ENCODE measurements at regions not wholly inside any gene's neighbourhood (a gene's known extent, or its start where the extent isn't known, plus 50 kb on each side); places are given as distances from the start of the nearest gene placed in this dataset.
"Not testable (repeated sequence)": the region's sequence is repeated elsewhere in the genome, so short reads cannot be mapped to it uniquely, and the experiment has no call there.

DNA sequence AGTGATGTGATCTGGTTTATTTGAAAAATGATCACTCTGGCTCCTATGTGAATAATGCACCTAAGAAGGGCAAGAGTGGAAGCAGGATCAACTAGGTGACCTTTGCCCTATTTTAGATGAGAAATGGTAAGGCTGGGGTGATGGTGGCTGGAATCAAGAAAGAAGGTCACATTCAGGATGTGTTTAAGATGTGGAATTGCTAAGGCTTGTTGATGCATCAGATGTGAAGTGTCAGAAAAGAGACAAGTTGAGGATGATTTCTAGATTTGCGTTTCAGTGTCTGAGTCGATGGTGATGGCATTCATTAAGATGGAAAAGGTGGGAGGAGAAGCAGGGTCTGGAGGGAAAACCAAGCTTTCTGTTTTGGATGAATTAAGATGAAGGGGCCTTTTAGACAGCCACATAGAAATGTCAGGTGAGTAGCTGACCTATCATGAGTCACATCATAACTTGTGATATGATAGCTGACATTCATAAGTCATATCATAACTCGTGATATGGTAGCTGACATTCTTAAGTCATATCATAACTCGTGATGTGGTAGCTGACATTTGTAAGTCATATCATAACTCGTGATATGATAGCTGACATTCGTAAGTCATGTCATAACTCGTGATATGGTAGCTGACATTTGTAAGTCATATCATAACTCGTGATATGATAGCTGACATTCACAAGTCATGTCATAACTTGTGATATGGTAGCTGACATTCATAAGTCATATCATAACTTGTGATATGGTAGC lies 101.2 kb upstream of the SEC11C start:
- no peak overlapping the region for H3K4me3 ChIP-seq
- H3K36me3 ChIP-seq (replicated peaks): no peaks in the 10 kb centered on the region
- no peaks in the 10 kb centered on the region for H3K27me3 ChIP-seq (ENCODE audit: low read depth)
- no peaks in the 10 kb centered on the region for H3K9me3 ChIP-seq
- no peak for DNase-seq (ENCODE audit: low spot score in 2 of 2)
- in situ Hi-C loops (cut with MboI; ENCODE audit: low sequenced_read_pairs): no loop called here
- H3K4me1 ChIP-seq: peaks cover 9% of the 10 kb centered on the region; the same call in 1 of the 2 replicates

DNA sequence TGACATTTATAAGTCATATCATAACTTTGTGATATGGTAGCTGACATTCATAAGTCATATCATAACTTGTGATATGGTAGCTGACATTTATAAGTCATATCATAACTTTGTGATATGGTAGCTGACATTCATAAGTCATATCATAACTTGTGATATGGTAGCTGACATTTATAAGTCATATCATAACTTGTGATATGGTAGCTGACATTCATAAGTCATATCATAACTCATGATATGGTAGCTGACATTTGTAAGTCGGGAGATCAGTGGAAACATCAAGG lies 100.7 kb upstream of the SEC11C start:
- H3K9me3 ChIP-seq; H3K4me1 ChIP-seq; DNase-seq (ENCODE audit: low spot score in 2 of 2); H3K36me3 ChIP-seq (replicated peaks); H3K27me3 ChIP-seq (ENCODE audit: low read depth); H3K4me3 ChIP-seq; in situ Hi-C loops (cut with MboI; ENCODE audit: low sequenced_read_pairs): not testable (repeated sequence)

- in situ Hi-C loops (cut with MboI; ENCODE audit: low sequenced_read_pairs): no loop called here
- no peak for DNase-seq (ENCODE audit: low spot score in 2 of 2)
- no peaks in the 10 kb centered on the region for H3K36me3 ChIP-seq (replicated peaks)
- no peak overlapping the region for H3K4me3 ChIP-seq
- peaks cover 9% of the 10 kb centered on the region for H3K4me1 ChIP-seq
- no peaks in the 10 kb centered on the region for H3K9me3 ChIP-seq
- H3K27me3 ChIP-seq (ENCODE audit: low read depth): no peaks in the 10 kb centered on the region
Measured at GRCh38 chr18:59039449-59039848, 100.2 kb upstream of the SEC11C start.

DNA sequence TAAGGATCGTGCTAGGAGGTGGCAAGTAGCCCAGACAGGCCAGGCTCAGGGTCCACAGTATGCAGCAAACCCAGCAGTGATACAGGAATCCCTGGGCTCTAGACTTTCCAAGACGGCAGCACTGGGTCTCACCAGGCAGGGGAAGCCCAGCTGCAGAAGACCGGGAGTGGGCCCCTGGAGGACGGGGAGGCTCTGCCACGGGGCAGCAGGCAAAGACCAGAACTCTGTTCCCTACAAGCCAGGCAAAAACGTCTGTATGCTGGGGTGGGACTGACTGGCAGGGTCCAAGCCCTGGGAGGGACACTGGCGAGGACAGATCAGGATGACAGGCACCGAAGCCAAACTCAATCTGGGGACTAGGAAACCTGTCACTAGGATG lies 98.9 kb upstream of the SEC11C start:
- Histone ChIP-seq H3K36me3 (replicated peaks) (no peaks in the 10 kb centered on the region), H3K9me3 (no peaks in the 10 kb centered on the region), H3K4me1 (peaks cover 9% of the 10 kb centered on the region), H3K4me3 (no peak overlapping the region), H3K27me3 (ENCODE audit: low read depth) (no peaks in the 10 kb centered on the region)
- DNase-seq (ENCODE audit: low spot score in 2 of 2): no peak
- in situ Hi-C loops (cut with MboI; ENCODE audit: low sequenced_read_pairs): no loop called here

DNA sequence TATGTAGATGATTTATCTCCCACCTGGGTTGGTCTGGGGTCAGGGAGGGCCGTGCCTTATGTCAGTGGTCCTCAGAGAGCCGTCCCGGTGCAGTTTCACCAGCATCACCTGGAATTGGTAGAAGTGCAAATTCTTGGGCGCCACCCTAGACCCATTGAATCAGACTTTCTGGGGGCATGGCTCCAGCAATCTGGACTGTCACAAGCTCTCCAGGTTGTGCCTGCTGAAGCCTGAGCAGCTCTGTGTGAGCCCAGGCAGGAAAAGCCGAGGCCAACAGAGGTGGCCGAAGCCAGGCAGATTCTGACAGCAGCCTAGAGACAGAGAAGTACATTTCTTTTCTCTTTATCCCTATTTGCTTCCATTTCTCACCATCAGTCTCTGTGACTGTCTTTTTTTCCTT lies 98.4 kb upstream of the SEC11C start:
- DNase-seq (ENCODE audit: low spot score in 2 of 2): no peak
- Histone ChIP-seq H3K4me3 (no peak overlapping the region), H3K9me3 (no peaks in the 10 kb centered on the region), H3K27me3 (ENCODE audit: low read depth) (no peaks in the 10 kb centered on the region), H3K4me1 (peaks cover 9% of the 10 kb centered on the region), H3K36me3 (replicated peaks) (no peaks in the 10 kb centered on the region)
- in situ Hi-C loops (cut with MboI; ENCODE audit: low sequenced_read_pairs): no loop called here

DNA sequence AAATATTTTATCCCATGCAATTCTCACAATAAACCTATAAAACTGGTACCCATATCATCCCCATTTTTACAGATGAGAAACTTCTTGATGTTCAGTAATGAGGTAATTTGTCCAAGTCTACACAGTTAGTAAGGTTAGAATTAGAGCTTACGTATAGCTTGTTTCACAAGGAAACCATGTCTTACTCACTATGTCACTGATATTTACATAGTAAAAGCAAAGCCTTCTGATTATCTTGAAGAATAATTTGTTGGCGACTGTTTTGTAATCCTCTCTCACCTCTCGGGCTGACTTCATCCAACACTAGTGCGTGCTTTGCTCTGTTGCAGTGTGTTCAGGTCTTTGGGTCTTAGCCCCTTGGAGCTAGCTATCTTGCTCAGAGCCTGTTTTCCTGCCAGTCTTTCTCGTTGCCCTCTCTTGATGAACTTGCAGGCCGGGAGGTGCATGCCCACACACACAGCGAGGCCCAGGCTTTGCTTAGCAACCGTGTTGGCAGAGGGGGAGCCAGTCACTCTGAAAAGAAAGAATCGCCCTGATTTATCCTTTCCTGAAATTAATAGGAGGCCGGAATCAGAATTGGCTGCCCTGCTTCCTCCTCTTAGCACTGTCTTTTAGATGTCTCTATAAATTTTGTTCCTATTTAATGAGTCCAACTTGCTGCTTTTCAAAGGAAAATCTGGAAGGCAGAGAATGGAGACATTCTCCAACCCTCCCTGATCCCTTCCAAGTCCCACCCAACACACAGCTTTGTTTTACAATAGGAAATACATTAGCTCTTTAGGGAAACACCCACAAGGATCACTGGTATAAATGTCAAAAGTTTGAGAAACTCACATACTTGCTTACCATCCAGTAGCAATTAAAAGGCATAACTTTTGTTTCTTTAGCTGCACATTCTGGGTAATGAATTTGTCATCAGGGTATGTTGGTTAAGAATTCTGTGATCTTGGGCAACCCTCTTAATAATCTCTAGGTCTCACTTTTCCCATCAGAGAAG lies 97.6 kb upstream of the SEC11C start:
- peaks cover 9% of the 10 kb centered on the region for H3K4me1 ChIP-seq
- DNase-seq (ENCODE audit: low spot score in 2 of 2): no peak

DNA sequence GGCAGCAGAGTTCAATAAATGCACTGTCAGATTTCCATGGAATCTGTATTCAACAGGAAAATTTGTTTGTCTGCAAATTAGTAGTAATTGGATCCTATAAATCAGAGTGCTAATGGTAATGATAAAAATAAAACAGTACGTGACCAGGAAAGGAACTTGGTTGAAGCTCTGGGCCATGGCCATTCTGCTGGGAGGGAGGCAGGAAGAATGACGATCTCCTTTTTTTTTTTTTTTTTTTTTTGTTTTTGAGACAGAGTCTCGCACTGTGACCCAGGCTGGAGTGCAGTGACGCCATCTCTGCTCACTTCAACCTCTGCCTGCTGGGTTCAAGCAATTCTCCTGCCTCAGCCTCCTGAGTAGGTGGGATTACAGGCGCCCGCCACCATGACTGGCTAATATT lies 94.8 kb upstream of the SEC11C start:
- no peak for DNase-seq (ENCODE audit: low spot score in 2 of 2)
- in situ Hi-C loops (cut with MboI; ENCODE audit: low sequenced_read_pairs): no loop called here

More for the DNA sequence above, 97.6 kb upstream of the SEC11C start:
- H3K9me3 ChIP-seq: no peaks in the 10 kb centered on the region
- in situ Hi-C loops (cut with MboI; ENCODE audit: low sequenced_read_pairs): no loop called here
- H3K36me3 ChIP-seq (replicated peaks): no peaks in the 10 kb centered on the region
- H3K27me3 ChIP-seq (ENCODE audit: low read depth): no peaks in the 10 kb centered on the region
- H3K4me3 ChIP-seq: no peak overlapping the region

GRCh38 chr18:59047321-59048047 lies 92.2 kb upstream of the SEC11C start:
- Histone ChIP-seq H3K36me3 (replicated peaks) (no peaks in the 10 kb centered on the region), H3K4me3 (no peak overlapping the region), H3K27me3 (ENCODE audit: low read depth) (no peaks in the 10 kb centered on the region), H3K9me3 (no peaks in the 10 kb centered on the region), H3K4me1 (peaks cover 26% of the 10 kb centered on the region)
- in situ Hi-C loops (cut with MboI; ENCODE audit: low sequenced_read_pairs): no loop called here
- peak; percentile 44 to 53 for DNase-seq (ENCODE audit: low spot score in 2 of 2)

More for the DNA sequence above, 94.8 kb upstream of the SEC11C start:
- no peaks in the 10 kb centered on the region for H3K36me3 ChIP-seq (replicated peaks)
- H3K9me3 ChIP-seq: no peaks in the 10 kb centered on the region
- no peak overlapping the region for H3K4me3 ChIP-seq
- H3K27me3 ChIP-seq (ENCODE audit: low read depth): no peaks in the 10 kb centered on the region
- peaks cover 34% of the 10 kb centered on the region for H3K4me1 ChIP-seq

GRCh38 chr18:59048048-59048363 lies 91.7 kb upstream of the SEC11C start:
- Histone ChIP-seq H3K36me3 (replicated peaks) (no peaks in the 10 kb centered on the region), H3K4me3 (no peak overlapping the region), H3K4me1 (peaks cover 25% of the 10 kb centered on the region), H3K27me3 (ENCODE audit: low read depth) (no peaks in the 10 kb centered on the region), H3K9me3 (no peaks in the 10 kb centered on the region)
- in situ Hi-C loops (cut with MboI; ENCODE audit: low sequenced_read_pairs): no loop called here
- no peak for DNase-seq (ENCODE audit: low spot score in 2 of 2)

GRCh38 chr18:59048378-59048777 lies 91.3 kb upstream of the SEC11C start:
- H3K4me3 ChIP-seq: no peak overlapping the region
- no peaks in the 10 kb centered on the region for H3K9me3 ChIP-seq
- peaks cover 25% of the 10 kb centered on the region for H3K4me1 ChIP-seq
- H3K27me3 ChIP-seq (ENCODE audit: low read depth): no peaks in the 10 kb centered on the region
- peak in 1 of 2 experiments; percentile 50 for DNase-seq (ENCODE audit: low spot score in 2 of 2)
- H3K36me3 ChIP-seq (replicated peaks): no peaks in the 10 kb centered on the region
- in situ Hi-C loops (cut with MboI; ENCODE audit: low sequenced_read_pairs): no loop called here

DNA sequence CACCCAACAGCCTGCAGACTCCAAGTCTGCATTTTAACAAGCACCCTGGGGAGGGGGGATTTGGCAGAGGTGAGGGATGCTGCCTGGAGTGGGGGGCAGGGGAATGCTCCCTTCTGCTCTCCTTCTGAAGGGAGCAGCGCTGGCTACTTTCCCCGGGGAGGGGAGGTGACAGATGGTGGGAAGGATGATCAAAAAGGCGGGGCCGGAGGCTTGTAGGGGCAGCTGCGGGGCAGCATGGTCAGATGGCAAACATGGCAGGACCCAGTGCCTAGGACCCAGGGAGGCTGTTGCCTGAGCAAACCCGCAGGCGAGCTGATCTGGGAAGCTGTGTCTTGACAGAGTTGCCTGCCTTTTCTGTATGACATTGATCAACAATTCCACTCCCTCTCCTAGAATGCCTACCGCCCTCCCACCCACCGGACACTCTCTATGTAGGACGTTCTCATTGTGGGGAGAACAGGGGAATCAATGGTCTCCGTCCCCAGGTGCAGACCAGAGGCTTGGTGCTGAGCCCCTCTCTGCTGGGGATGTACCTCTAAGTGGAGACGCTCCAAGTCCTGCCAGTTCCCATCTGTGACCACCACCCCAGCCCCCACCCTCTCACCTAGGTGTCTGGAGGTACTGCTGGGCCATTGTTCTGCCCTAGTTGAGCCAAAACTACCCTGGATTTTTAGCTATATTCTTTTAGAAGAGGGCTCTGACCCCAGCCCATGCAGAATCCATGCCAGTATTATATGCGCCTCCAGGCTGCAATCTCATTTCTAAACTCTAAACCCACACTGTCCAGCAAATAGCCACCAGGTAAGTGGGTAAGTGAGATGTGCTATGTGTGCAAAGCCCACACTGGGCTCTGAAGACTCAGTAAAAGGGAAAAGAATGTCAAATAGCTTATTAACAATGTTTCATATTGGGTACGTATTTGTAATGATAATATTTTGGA lies 89.7 kb upstream of the SEC11C start:
- H3K9me3 ChIP-seq: no peaks in the 10 kb centered on the region
- H3K27me3 ChIP-seq (ENCODE audit: low read depth): no peaks in the 10 kb centered on the region
- peaks cover 25% of the 10 kb centered on the region for H3K4me1 ChIP-seq
- peak in 1 of 2 experiments; percentile 25 for DNase-seq (ENCODE audit: low spot score in 2 of 2)
- H3K36me3 ChIP-seq (replicated peaks): no peaks in the 10 kb centered on the region
- in situ Hi-C loops (cut with MboI; ENCODE audit: low sequenced_read_pairs): loop anchor here (25.0 kb wide), 1 partner anchor 513 kb away; no protein-coding TSS in a partner anchor
- H3K4me3 ChIP-seq: no peak overlapping the region

GRCh38 chr18:59050661-59051057 lies 89.0 kb upstream of the SEC11C start:
- in situ Hi-C loops (cut with MboI; ENCODE audit: low sequenced_read_pairs): loop anchor here (25.0 kb wide), 1 partner anchor 513 kb away; no protein-coding TSS in a partner anchor
- Histone ChIP-seq H3K4me3 (no peak overlapping the region), H3K36me3 (replicated peaks) (no peaks in the 10 kb centered on the region), H3K9me3 (no peaks in the 10 kb centered on the region), H3K4me1 (peaks cover 25% of the 10 kb centered on the region), H3K27me3 (ENCODE audit: low read depth) (no peaks in the 10 kb centered on the region)
- DNase-seq (ENCODE audit: low spot score in 2 of 2): no peak

Measured in HAP-1 (cell line).